ENCODE measurements at regions not wholly inside any gene's neighbourhood (a gene's known extent, or its start where the extent isn't known, plus 50 kb on each side); places are given as distances from the start of the nearest gene placed in this dataset.

GRCh38 chr6:8794420-8794819, 359.1 kb upstream of the SLC35B3 start:
- no peak overlapping the region for H2AFZ ChIP-seq (ENCODE audit: low read depth, low read length)
- H3K27me3 ChIP-seq (ENCODE audit: control insufficient read depth in 2 of 2, insufficient read depth in 2 of 2, low read length in 2 of 2): no peaks in the 10 kb centered on the region
- BruUV-seq (replicated peaks): no TSS peak
- no peaks in the 10 kb centered on the region for H4K20me1 ChIP-seq (replicated peaks; ENCODE audit: control insufficient read depth, extremely low read depth, insufficient read depth, low read length)
- intact Hi-C loops (cut with micrococcal nuclease) (no loop called here), dilution Hi-C loops (cut with MboI; ENCODE audit: extremely low pct_ligation_motif_present, low sequenced_read_pairs) (no loop called here)
- no peak overlapping the region for H3K9ac ChIP-seq (replicated peaks; ENCODE audit: extremely low read depth, insufficient read depth, low read length)
- no peaks in the 10 kb centered on the region for H3K4me1 ChIP-seq (ENCODE audit: control insufficient read depth, extremely low read depth, insufficient read depth, low read length)
- POLR2A ChIA-PET: no interaction called here
- TF ChIP-seq POLR2AphosphoS5 (IDR thresholded peaks at IDR 0.05; ENCODE audit: insufficient read depth, low read depth, low read length) (no peak), MYC (IDR thresholded peaks at IDR 0.05; ENCODE audit: low read depth, low read length) (no peak), CTCF (IDR thresholded peaks at IDR 0.05; ENCODE audit: extremely low read depth in 1 of 2, insufficient read depth in 1 of 2, low read depth in 1 of 2, low read length in 2 of 2) (no peak), FOS (IDR thresholded peaks at IDR 0.05; ENCODE audit: borderline replicate concordance, insufficient read depth, low read length) (no peak), POLR2A (IDR thresholded peaks at IDR 0.05; ENCODE audit: low read depth, low read length) (no peak), EZH2 (IDR thresholded peaks at IDR 0.05; ENCODE audit: borderline replicate concordance, low read depth, low read length, severe bottlenecking) (no peak), GATA2 (IDR thresholded peaks at IDR 0.05; ENCODE audit: insufficient read depth, insufficient read length, low read depth, low read length) (no peak), JUN (IDR thresholded peaks at IDR 0.05; ENCODE audit: borderline replicate concordance, insufficient read depth, insufficient read length, low read depth) (no peak), MAX (IDR thresholded peaks at IDR 0.05; ENCODE audit: insufficient read depth, insufficient read length) (no peak)
- H3K4me3 ChIP-seq (replicated peaks in 1 of 3; ENCODE audit: insufficient read depth in 1 of 3, low read depth in 1 of 3, low read length in 3 of 3): no peak overlapping the region
- CTCF ChIA-PET: no interaction called here
- H3K27ac ChIP-seq (ENCODE audit: insufficient read depth, low read depth, low read length): no peak overlapping the region
- H3K79me2 ChIP-seq (ENCODE audit: control insufficient read depth, insufficient read depth, low read length): no peaks in the 10 kb centered on the region
- H3K9me1 ChIP-seq (replicated peaks; ENCODE audit: control insufficient read depth, extremely low read depth, insufficient read depth, low read length): no peaks in the 10 kb centered on the region
- FAIRE-seq: no peak
- no peaks in the 10 kb centered on the region for H3K9me3 ChIP-seq (replicated peaks; ENCODE audit: control insufficient read depth, insufficient read depth, low read length)
- H3K36me3 ChIP-seq (ENCODE audit: control insufficient read depth in 2 of 2, extremely low read depth in 1 of 2, insufficient read depth in 2 of 2, low read length in 2 of 2): no peaks in the 10 kb centered on the region
- DNase-seq (ENCODE audit: low read depth, low spot score): no peak
- H3K4me2 ChIP-seq (ENCODE audit: insufficient read depth, low read length): no peak overlapping the region
